ENCODE measurements at regions not wholly inside any gene's neighbourhood (a gene's known extent, or its start where the extent isn't known, plus 50 kb on each side); places are given as distances from the start of the nearest gene placed in this dataset.

GRCh38 chr20:17042122-17042521 lies 184.7 kb upstream of the PCSK2 start:
- DNase-seq = no peak
- no peaks in the 10 kb centered on the region for H3K9me3 Mint-ChIP-seq (ENCODE audit: unreplicated experiment)

GRCh38 chr20:17043323-17043722 lies 183.5 kb upstream of the PCSK2 start:
- Mint-ChIP-seq H3K36me3 (ENCODE audit: unreplicated experiment) (no peaks in the 10 kb centered on the region), H3K27ac (ENCODE audit: unreplicated experiment) (no peak overlapping the region), H3K9me3 (ENCODE audit: unreplicated experiment) (no peaks in the 10 kb centered on the region), H3K4me1 (ENCODE audit: low read depth, unreplicated experiment) (no peaks in the 10 kb centered on the region), H3K27me3 (ENCODE audit: unreplicated experiment) (no peaks in the 10 kb centered on the region), H3K4me3 (ENCODE audit: unreplicated experiment) (no peak overlapping the region)
- DNase-seq = no peak
- TF ChIP-seq CTCF (IDR thresholded peaks at IDR 0.05; ENCODE audit: partially characterized antibody, unreplicated experiment) = no peak

More at GRCh38 chr20:17042122-17042521, 184.7 kb upstream of the PCSK2 start:
- Mint-ChIP-seq H3K27me3 (ENCODE audit: unreplicated experiment) (no peaks in the 10 kb centered on the region), H3K27ac (ENCODE audit: unreplicated experiment) (no peak overlapping the region), H3K4me1 (ENCODE audit: low read depth, unreplicated experiment) (no peaks in the 10 kb centered on the region), H3K36me3 (ENCODE audit: unreplicated experiment) (no peaks in the 10 kb centered on the region), H3K4me3 (ENCODE audit: unreplicated experiment) (no peak overlapping the region)
- TF ChIP-seq CTCF (IDR thresholded peaks at IDR 0.05; ENCODE audit: partially characterized antibody, unreplicated experiment) = no peak

GRCh38 chr20:17044891-17045290 lies 181.9 kb upstream of the PCSK2 start:
- H3K4me1 Mint-ChIP-seq (ENCODE audit: low read depth, unreplicated experiment) = no peaks in the 10 kb centered on the region
- H3K36me3 Mint-ChIP-seq (ENCODE audit: unreplicated experiment) = no peaks in the 10 kb centered on the region
- no peaks in the 10 kb centered on the region for H3K9me3 Mint-ChIP-seq (ENCODE audit: unreplicated experiment)
- no peak for TF ChIP-seq CTCF (IDR thresholded peaks at IDR 0.05; ENCODE audit: partially characterized antibody, unreplicated experiment)
- no peak overlapping the region for H3K27ac Mint-ChIP-seq (ENCODE audit: unreplicated experiment)
- no peaks in the 10 kb centered on the region for H3K27me3 Mint-ChIP-seq (ENCODE audit: unreplicated experiment)
- no peak for DNase-seq
- H3K4me3 Mint-ChIP-seq (ENCODE audit: unreplicated experiment) = no peak overlapping the region

GRCh38 chr20:17059465-17059864 lies 167.4 kb upstream of the PCSK2 start:
- Mint-ChIP-seq H3K4me3 (ENCODE audit: unreplicated experiment) (no peak overlapping the region), H3K9me3 (ENCODE audit: unreplicated experiment) (peaks cover 1% of the 10 kb centered on the region), H3K36me3 (ENCODE audit: unreplicated experiment) (no peaks in the 10 kb centered on the region), H3K27me3 (ENCODE audit: unreplicated experiment) (no peaks in the 10 kb centered on the region), H3K27ac (ENCODE audit: unreplicated experiment) (no peak overlapping the region), H3K4me1 (ENCODE audit: low read depth, unreplicated experiment) (no peaks in the 10 kb centered on the region)
- no peak for DNase-seq
- no peak for TF ChIP-seq CTCF (IDR thresholded peaks at IDR 0.05; ENCODE audit: partially characterized antibody, unreplicated experiment)

- Mint-ChIP-seq H3K4me1 (ENCODE audit: low read depth, unreplicated experiment) (no peaks in the 10 kb centered on the region), H3K4me3 (ENCODE audit: unreplicated experiment) (no peak overlapping the region), H3K27me3 (ENCODE audit: unreplicated experiment) (no peaks in the 10 kb centered on the region), H3K27ac (ENCODE audit: unreplicated experiment) (no peak overlapping the region), H3K9me3 (ENCODE audit: unreplicated experiment) (peaks cover 1% of the 10 kb centered on the region), H3K36me3 (ENCODE audit: unreplicated experiment) (no peaks in the 10 kb centered on the region)
- DNase-seq = no peak
- no peak for TF ChIP-seq CTCF (IDR thresholded peaks at IDR 0.05; ENCODE audit: partially characterized antibody, unreplicated experiment)
Observed at GRCh38 chr20:17061715-17062114, 165.1 kb upstream of the PCSK2 start.
